KBM-7 (cell line): ENCODE measurements at regions not wholly inside any gene's neighbourhood (a gene's known extent, or its start where the extent isn't known, plus 50 kb on each side); places are given as distances from the start of the nearest gene placed in this dataset.
"Not testable (repeated sequence)": the region's sequence is repeated elsewhere in the genome, so short reads cannot be mapped to it uniquely, and the experiment has no call there.

Experiments used
- DNase-seq: peaks from one replicate; pipeline ENCODE4 v3.0.0-alpha.2; 2015
- in situ Hi-C: fragments of 300-500 bp; cut with MboI; formaldehyde crosslinking; loops from 2 replicates; pipeline ENCODE4 v1.14.3; 2020; ENCODE audit warnings: low sequenced_read_pairs, low pct_unique_long_range_greater_than_20kb, mixed read lengths

- no peak for DNase-seq
- in situ Hi-C loops = no loop called here
These were observed 52.9 kb downstream of the ZBTB9 start for GRCh38 chr6:33507261-33507660.

GRCh38 chr6:33508935-33509926, 54.9 kb downstream of the ZBTB9 start:
- in situ Hi-C loops = no loop called here
- DNase-seq = peak; percentile 57

- in situ Hi-C loops = no loop called here
- DNase-seq = no peak
These were observed 58.8 kb downstream of the ZBTB9 start for GRCh38 chr6:33513213-33513612.

- DNase-seq = no peak
- in situ Hi-C loops = no loop called here
These were observed 62.4 kb downstream of the ZBTB9 start for GRCh38 chr6:33516726-33517125.

GRCh38 chr6:33520636-33521488, 59.2 kb downstream of the BAK1 start:
- in situ Hi-C loops, DNase-seq: not testable (repeated sequence)

- no peak for DNase-seq
- in situ Hi-C loops = no loop called here
These were observed 58.5 kb downstream of the BAK1 start for GRCh38 chr6:33521489-33522091.
